IPS DF 6.9 (cell line): ENCODE measurements at regions not wholly inside any gene's neighbourhood (a gene's known extent, or its start where the extent isn't known, plus 50 kb on each side); places are given as distances from the start of the nearest gene placed in this dataset.
A peak's percentile ranks its signal among the peaks of the same experiment; 100 is the strongest.

ENCODE experiments used
- DNase-seq: peaks from one replicate; pipeline ENCODE4 v3.0.0-alpha.2; 2013; ENCODE audit warnings: low read depth, low spot score
- H3K27ac ChIP-seq: one replicate; pipeline ENCODE4 v1.5.1; 2013; ENCODE audit warnings: low read length, control low read depth
- H3K27me3 ChIP-seq: 2 replicates; pipeline ENCODE4 v1.6.1; 2013; ENCODE audit warnings: mild to moderate bottlenecking, low read length; ENCODE audit not compliant: control insufficient read depth, insufficient read depth
- H3K36me3 ChIP-seq: 2 replicates; pipeline ENCODE4 v1.6.1; 2013; ENCODE audit warnings: low read length; ENCODE audit not compliant: control insufficient read depth, insufficient read depth
- H3K4me1 ChIP-seq: 2 replicates; pipeline ENCODE4 v1.6.1; 2013; ENCODE audit warnings: low read length; ENCODE audit not compliant: control insufficient read depth, insufficient read depth
- H3K4me3 ChIP-seq: 2 replicates; pipeline ENCODE4 v1.5.1; 2013; ENCODE audit warnings: mild to moderate bottlenecking, low read length
- H3K9me3 ChIP-seq: 2 replicates; pipeline ENCODE4 v1.6.1; 2013; ENCODE audit warnings: low read length, inconsistent platforms; ENCODE audit not compliant: control insufficient read depth, insufficient read depth
- WGBS: extraction: QIAGEN DNeasy Blood & Tissue Kit; methylation state at CpG from one replicate; pipeline ENCODE4 v1.1.7; 2013; ENCODE audit warnings: mixed read lengths, missing lambda C conversion rate; ENCODE audit not compliant: insufficient read length, insufficient coverage; 5-methylcytosine and 5-hydroxymethylcytosine counted together

DNA sequence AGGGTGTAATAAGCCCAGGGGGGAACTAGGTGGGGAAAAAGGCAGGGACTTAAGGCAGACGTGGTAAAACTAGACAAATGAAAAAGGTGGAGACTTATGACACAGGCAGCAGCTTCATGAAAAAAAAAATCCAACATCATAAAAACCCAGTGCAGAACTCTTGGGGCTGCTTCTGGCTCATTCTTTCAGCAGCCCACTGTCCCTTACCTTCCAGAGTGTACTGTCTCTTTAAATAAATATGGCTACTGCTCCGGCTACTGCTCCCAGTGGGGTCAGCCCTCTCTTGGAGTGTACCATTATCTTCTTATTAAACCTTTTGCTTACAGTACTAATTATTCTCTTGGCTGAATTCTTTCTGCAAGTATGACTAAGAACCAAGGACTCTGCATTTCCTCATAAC lies 699.5 kb downstream of the DSC3 start:
- DNase-seq, result no peak
- Histone ChIP-seq H3K9me3 (no peaks in the 10 kb centered on the region), H3K4me1 (no peaks in the 10 kb centered on the region; the same call in 1 of the 2 replicates), H3K27ac (no peak overlapping the region), H3K27me3 (no peaks in the 10 kb centered on the region), H3K36me3 (no peaks in the 10 kb centered on the region), H3K4me3 (no peak overlapping the region)
- WGBS, result no CpG with 5 or more reads among the region's 2 CpGs

DNA sequence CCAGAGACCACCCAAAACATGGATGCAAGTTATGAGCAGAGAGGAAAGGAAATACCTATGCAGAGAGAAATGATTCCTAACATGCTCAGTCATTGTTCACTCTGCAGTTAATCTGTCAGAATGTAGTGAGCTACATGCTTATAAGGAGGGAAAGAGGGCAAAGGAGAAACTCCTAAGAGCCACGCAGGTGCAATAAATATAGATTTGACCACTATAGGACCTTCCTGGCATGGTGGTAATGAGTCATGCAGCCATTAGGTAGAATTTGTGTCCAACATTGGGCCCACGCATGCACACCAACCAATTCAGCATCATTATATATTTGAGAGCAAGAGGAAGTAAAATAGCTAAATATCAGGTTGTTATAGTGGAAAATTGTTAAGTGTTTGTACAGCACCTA lies 699.9 kb downstream of the DSC3 start:
- Histone ChIP-seq H3K4me1 (no peaks in the 10 kb centered on the region; the same call in 1 of the 2 replicates), H3K36me3 (no peaks in the 10 kb centered on the region), H3K27ac (no peak overlapping the region), H3K9me3 (no peaks in the 10 kb centered on the region), H3K27me3 (no peaks in the 10 kb centered on the region), H3K4me3 (no peak overlapping the region)
- no peak for DNase-seq
- no CpG with 5 or more reads among the region's 2 CpGs for WGBS

- Histone ChIP-seq H3K4me1 (no peaks in the 10 kb centered on the region; the same call in 1 of the 2 replicates), H3K36me3 (no peaks in the 10 kb centered on the region), H3K27ac (no peak overlapping the region), H3K27me3 (no peaks in the 10 kb centered on the region), H3K4me3 (no peak overlapping the region), H3K9me3 (no peaks in the 10 kb centered on the region)
- WGBS, result no CpG with 5 or more reads among the region's 7 CpGs
- DNase-seq, result no peak
These were observed 707.8 kb downstream of the DSC3 start for GRCh38 chr18:30334781-30335180.

DNA sequence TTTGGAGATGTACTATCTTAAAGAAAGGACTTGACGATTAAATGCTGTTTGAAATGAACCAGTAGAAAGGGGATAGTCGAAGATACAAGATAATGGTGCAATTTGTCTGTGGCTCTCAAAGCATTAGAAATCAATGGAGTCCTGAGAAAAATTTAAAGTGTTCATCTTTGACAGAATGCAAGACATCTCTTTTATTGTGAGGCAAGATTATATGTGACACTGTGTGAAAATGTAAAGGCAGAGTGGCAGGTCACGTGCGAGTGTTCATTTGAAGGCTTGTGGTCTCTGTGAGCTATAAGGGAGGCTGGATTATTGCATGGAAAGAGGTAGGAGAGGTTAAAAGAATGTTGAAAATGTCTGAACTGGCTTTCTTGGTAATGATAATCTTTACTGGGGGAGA lies 709.2 kb downstream of the DSC3 start:
- Histone ChIP-seq H3K27ac (no peak overlapping the region), H3K9me3 (no peaks in the 10 kb centered on the region), H3K4me1 (no peaks in the 10 kb centered on the region; the same call in 1 of the 2 replicates), H3K4me3 (no peak overlapping the region), H3K36me3 (no peaks in the 10 kb centered on the region), H3K27me3 (no peaks in the 10 kb centered on the region)
- no CpG with 5 or more reads among the region's 4 CpGs for WGBS
- no peak for DNase-seq

- WGBS, result 100% methylated on average over 1 of the region's 3 CpGs
These were observed 713.7 kb downstream of the DSC3 start for GRCh38 chr18:30328839-30329238.

GRCh38 chr18:30302181-30302580 lies 740.4 kb downstream of the DSC3 start:
- Histone ChIP-seq H3K9me3 (no peaks in the 10 kb centered on the region), H3K4me3 (no peak overlapping the region), H3K27me3 (no peaks in the 10 kb centered on the region), H3K27ac (no peak overlapping the region), H3K36me3 (no peaks in the 10 kb centered on the region), H3K4me1 (no peaks in the 10 kb centered on the region)
- DNase-seq, result no peak

More at GRCh38 chr18:30328839-30329238, 713.7 kb downstream of the DSC3 start:
- Histone ChIP-seq H3K27ac (no peak overlapping the region), H3K9me3 (no peaks in the 10 kb centered on the region), H3K27me3 (no peaks in the 10 kb centered on the region), H3K4me1 (no peaks in the 10 kb centered on the region), H3K36me3 (no peaks in the 10 kb centered on the region), H3K4me3 (no peak overlapping the region)
- DNase-seq, result no peak

- Histone ChIP-seq H3K4me3 (no peak overlapping the region), H3K27me3 (no peaks in the 10 kb centered on the region), H3K4me1 (no peaks in the 10 kb centered on the region), H3K9me3 (no peaks in the 10 kb centered on the region), H3K27ac (no peak overlapping the region), H3K36me3 (no peaks in the 10 kb centered on the region)
- no CpG with 5 or more reads among the region's 2 CpGs for WGBS
- DNase-seq, result no peak
These were observed 743.8 kb downstream of the DSC3 start for GRCh38 chr18:30298769-30299168.

- H3K9me3 ChIP-seq, result no peaks in the 10 kb centered on the region
- no CpG with 5 or more reads among the region's 6 CpGs for WGBS
- no peaks in the 10 kb centered on the region for H3K4me1 ChIP-seq
- no peaks in the 10 kb centered on the region for H3K36me3 ChIP-seq
- no peak overlapping the region for H3K27ac ChIP-seq
- no peak overlapping the region for H3K4me3 ChIP-seq
- no peak for DNase-seq
- no peaks in the 10 kb centered on the region for H3K27me3 ChIP-seq
These were observed 753.7 kb downstream of the DSC3 start for GRCh38 chr18:30288662-30289414.

DNA sequence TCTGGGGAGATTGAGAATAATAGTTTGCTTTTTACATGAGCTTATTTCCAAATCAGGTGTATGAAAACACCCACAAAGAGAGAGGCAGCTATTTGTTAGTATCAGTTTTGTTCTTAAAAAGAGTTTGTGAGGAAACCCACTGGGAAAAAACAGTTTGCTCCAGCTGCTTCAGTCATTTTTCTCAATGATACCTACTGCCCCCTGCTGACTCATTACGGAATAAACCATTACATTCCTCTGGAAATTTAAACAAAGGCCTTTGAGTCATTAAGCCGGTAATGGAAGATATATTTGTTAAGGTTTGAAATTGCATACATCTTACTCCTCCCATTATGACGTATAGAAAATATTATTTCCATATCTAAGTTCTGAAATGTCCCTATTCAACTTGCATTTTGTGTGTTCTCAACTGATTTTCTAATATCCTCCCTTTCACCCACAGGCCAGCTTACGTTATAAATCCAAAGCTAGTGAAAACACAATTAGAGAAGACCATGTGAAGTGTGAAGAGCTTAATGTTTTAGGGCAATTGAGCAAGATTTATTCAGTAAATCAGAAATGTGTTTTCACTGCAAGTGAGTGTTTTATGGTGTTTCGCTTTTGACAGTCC lies 761.6 kb downstream of the DSC3 start:
- peak; percentile 48 for DNase-seq
- Histone ChIP-seq H3K27me3 (no peaks in the 10 kb centered on the region), H3K4me3 (no peak overlapping the region), H3K36me3 (no peaks in the 10 kb centered on the region), H3K27ac (no peak overlapping the region), H3K9me3 (no peaks in the 10 kb centered on the region), H3K4me1 (no peaks in the 10 kb centered on the region)
- 100% methylated on average over 1 of the region's 5 CpGs for WGBS

- no peaks in the 10 kb centered on the region for H3K27me3 ChIP-seq
- no peaks in the 10 kb centered on the region for H3K9me3 ChIP-seq
- no peak for DNase-seq
- H3K27ac ChIP-seq, result no peak overlapping the region
- no peaks in the 10 kb centered on the region for H3K36me3 ChIP-seq
- H3K4me3 ChIP-seq, result no peak overlapping the region
- no peaks in the 10 kb centered on the region for H3K4me1 ChIP-seq
These were observed 762.4 kb downstream of the DSC3 start for GRCh38 chr18:30280186-30280585.

DNA sequence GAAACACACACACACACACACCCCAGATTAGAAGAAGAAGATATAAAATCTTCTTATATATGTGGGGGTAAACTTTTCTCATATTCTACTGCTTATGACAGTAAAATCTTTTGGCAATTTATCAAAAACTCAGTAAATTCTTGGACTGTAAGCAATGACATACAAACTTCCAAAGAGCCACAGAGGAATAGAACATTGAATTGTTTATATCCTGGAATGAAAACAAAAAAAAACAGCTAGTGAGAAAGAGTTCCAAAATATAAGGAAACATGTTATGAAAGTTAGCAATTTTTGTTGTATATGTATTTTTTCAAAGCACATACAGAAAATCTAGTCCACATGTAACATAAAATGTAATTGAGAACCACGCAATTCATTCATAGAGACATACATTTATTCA lies 764.9 kb downstream of the DSC3 start:
- Histone ChIP-seq H3K36me3 (no peaks in the 10 kb centered on the region), H3K9me3 (no peaks in the 10 kb centered on the region), H3K4me1 (no peaks in the 10 kb centered on the region), H3K27me3 (no peaks in the 10 kb centered on the region), H3K27ac (no peak overlapping the region), H3K4me3 (no peak overlapping the region)
- no CpG with 5 or more reads among the region's 1 CpG for WGBS
- no peak for DNase-seq
